ENCODE measurements at regions not wholly inside any gene's neighbourhood (a gene's known extent, or its start where the extent isn't known, plus 50 kb on each side); places are given as distances from the start of the nearest gene placed in this dataset.

DNA sequence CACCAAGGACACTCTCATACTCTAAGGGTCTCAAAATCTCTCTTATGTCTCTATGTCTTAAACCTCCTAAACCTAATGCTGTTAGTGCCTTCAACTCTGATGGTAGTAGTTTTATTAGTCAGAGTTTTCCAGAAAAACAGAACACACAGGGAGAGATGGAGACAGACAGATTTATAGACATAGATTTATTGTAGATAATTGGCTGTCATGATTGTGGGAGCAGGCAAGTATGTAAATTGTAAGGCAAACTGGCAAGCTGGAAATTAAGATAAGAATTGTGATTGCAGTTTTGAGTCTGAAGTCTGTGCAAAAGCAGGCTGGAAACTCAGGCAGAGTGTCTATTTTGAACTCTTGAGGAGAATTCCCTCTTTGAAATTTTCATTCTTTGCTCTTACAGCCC lies 96.3 kb upstream of the ROBO1 start:
- no peak for TF ChIP-seq POLR2A (IDR thresholded peaks at IDR 0.05)
- TF ChIP-seq, protein P1, sequence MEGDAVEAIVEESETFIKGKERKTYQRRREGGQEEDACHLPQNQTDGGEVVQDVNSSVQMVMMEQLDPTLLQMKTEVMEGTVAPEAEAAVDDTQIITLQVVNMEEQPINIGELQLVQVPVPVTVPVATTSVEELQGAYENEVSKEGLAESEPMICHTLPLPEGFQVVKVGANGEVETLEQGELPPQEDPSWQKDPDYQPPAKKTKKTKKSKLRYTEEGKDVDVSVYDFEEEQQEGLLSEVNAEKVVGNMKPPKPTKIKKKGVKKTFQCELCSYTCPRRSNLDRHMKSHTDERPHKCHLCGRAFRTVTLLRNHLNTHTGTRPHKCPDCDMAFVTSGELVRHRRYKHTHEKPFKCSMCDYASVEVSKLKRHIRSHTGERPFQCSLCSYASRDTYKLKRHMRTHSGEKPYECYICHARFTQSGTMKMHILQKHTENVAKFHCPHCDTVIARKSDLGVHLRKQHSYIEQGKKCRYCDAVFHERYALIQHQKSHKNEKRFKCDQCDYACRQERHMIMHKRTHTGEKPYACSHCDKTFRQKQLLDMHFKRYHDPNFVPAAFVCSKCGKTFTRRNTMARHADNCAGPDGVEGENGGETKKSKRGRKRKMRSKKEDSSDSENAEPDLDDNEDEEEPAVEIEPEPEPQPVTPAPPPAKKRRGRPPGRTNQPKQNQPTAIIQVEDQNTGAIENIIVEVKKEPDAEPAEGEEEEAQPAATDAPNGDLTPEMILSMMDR (IDR thresholded peaks at IDR 0.05), result no peak
